GM18907 (cell line): ENCODE measurements at regions not wholly inside any gene's neighbourhood (a gene's known extent, or its start where the extent isn't known, plus 50 kb on each side); places are given as distances from the start of the nearest gene placed in this dataset.

Experiments used
- ATAC-seq: cut with Tn5 transposase; IDR thresholded peaks from one replicate; pipeline ENCODE4 v1.9.1; 2021; ENCODE audit warnings: mild to moderate bottlenecking, moderate library complexity; ENCODE audit not compliant: unreplicated experiment

DNA sequence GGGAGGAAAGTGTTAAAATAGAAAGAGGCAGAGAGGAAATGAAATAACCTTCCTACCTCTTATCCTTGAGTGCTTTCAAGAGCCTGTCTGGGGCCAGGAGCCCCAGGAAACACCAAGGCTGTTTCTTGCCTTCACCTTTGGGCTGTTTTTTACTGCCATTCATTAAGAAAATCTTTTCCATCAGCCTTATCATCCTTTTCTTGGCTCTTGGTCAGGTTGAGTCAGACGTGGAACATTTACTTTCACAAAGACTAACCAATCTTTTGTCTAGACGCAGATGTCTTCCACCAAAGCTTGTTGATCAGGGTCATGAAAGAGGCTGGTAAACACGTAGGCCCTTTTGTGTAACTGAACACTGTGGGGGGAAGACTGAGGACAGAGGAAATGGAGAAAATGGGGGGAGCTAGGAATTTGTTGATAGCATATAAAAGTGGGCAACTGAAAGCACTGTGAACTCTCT, 151.0 kb upstream of the THBS1 start:
- no peak for ATAC-seq

DNA sequence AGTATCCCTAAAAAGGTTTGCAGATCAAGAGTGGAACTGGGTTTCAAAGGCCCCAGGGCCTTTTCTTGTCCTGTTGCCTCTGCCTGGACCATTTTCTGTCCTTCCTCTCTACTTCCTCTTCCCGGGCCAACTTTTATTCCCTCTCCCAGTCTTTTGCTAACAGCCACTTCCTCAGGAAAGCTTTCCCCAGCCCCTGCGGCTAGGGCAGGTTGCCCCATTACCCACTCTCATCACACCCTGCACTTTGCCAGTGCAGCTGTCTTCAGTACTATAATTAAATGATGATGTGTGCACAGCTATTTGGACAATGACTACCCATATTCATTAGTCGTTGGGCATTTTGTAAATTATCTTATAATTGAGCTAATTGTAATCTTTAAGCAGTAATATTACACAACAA, 150.5 kb upstream of the THBS1 start:
- ATAC-seq: no peak

DNA sequence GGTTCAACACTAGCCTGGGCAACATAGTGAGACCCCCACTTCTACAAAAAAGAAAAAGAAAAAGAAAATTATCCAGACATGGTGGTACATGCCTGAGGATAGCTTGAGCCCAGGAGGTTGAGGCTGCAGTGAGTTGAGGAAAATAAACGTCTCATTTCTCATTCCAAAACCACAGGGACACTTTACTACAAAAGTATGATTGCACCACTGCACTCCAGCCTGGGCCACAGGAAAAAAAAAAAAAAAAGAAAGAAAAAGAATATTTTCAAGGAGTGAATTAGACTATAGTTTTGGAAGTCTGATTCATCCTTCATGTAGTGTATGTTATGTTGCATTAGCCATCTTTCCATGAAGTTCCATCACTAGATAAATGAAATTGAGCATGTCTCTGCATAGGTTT, 149.5 kb upstream of the THBS1 start:
- no peak for ATAC-seq

DNA sequence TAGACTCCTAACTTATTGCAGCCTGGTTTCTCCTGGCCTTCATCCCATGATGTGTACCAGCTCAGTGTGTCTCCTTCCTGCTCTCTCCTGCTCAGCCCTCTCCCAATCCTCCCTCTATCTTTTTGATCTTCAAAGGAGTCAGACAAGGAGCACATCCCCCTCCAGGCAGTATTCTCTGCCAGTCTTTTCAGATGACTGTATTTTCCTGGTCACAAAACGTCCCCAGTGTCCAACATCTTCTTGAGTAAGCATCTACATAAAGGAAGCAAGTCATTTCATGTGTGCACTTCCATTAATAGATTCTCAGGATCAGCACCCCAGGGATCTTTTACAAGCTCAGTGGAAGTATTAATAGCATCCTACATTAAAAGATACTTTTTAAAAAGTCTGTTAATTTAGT, 148.9 kb upstream of the THBS1 start:
- no peak for ATAC-seq

DNA sequence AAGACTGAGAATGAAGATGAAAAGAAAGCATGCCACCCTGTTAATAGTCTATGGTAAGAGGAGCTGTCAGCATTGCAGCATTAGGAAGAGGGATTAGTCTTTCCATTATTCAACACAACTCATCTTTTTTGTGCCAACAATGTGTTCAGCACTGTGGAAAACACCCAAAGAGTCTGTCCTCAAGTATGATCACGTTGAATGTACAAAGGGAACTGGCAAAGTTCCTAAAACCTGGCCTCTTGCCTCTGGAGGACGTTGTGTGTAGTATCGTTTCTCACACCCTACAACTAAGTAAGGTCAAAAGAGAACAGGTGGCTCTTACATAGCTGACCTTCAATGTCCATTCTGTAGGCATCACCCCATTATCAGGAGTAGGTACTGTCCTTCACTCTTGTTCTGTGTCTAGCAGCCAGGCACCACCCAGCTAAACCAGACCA, 147.9 kb upstream of the THBS1 start:
- no peak for ATAC-seq

DNA sequence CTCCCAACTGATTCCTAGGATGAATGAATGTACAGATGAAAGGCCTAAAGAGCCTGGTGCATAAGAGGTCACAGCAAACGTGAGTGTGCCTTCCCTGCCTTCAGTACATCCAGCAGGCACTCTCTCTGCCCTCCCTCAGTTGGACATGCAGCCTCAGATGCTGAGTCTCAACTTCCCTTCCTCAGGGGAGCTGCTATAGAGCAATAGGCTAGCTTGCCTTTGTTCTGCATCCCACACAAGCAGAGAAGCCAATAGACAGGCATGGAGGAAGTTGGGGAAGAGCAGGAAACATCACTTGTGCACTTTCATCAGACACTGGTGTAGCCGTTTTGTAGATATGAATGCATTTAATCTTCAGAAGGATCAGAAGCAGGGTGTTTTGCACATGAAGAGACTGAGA, 147.5 kb upstream of the THBS1 start:
- no peak for ATAC-seq

DNA sequence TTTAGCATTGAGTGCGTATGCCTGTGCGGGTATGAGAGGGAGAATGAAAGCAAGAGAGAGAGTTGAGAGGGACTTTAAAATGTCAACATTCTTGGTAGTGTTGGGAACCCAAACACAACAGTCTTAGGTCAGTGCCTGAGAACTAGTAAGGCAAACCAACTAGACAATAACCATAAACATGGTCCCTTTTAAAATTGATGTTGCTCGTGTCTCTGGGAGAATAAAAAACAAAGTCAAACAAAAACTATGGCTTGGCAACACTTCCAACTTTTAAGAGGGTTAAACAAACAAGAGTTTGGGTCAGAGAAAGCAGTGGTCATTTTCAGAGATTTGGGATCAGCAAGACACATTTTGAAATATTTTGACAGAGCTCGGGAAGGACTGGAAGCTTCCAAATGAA, 146.7 kb upstream of the THBS1 start:
- no peak for ATAC-seq

DNA sequence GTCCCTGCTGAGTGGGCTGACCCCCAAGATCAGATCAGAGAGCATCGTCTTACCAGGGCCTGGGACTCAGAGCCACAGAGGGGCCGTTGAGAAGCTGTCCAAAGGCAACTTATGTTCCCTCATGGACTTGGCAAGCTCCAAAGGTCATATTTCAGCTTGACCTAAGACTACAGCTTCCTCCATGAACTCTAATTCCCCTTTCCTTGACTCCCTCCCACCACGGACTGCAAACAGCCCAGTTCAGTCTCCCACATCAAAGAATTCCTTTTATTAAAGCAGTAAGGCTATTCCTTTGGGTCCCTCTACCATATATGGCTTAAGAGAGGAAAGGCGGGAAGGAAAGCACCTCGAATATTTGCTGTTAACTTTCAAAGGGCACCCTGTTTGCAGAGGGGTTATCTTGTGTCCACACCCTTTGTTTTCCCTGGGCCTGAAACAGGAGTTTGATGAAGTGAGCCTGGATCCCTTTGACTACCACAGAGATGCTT, 146.1 kb upstream of the THBS1 start:
- no peak for ATAC-seq

DNA sequence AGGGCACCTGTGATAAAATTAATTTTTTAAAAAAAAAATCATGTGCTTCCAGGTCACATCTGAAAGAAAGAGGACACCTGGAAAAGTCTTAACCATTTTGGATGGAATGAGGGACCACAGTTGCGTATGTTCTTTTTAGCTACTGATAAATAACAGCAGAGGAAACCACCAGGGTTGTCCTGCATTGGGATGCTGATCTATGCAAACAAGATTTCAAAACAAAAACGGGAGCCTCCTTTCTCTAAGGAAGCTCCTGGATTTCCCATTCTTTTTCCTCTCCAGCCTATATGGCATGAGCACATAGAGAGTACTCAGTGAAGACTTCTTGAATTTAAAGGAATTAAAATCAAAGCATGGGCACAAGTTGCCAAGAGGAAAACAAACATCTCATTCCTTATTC, 145.6 kb upstream of the THBS1 start:
- no peak for ATAC-seq

DNA sequence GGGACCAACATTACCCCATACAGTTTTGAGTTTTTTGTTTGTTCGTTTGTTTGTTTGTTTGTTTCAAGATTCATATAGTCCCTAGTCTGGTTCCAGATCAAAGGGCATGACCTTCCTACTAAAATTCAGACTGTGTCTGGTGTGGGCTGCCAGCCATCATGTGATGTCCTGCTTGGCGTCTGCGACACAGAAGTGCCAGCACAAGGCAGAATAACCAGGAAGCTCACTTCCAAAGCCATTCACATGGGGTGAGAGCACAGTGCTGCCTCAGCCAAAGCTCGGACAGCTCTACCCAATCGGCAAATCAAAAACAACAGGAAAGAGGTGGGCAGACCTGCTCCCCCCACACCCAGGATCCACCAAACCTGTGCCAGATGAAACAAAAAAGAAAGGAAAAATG, 142.6 kb upstream of the THBS1 start:
- ATAC-seq: no peak

DNA sequence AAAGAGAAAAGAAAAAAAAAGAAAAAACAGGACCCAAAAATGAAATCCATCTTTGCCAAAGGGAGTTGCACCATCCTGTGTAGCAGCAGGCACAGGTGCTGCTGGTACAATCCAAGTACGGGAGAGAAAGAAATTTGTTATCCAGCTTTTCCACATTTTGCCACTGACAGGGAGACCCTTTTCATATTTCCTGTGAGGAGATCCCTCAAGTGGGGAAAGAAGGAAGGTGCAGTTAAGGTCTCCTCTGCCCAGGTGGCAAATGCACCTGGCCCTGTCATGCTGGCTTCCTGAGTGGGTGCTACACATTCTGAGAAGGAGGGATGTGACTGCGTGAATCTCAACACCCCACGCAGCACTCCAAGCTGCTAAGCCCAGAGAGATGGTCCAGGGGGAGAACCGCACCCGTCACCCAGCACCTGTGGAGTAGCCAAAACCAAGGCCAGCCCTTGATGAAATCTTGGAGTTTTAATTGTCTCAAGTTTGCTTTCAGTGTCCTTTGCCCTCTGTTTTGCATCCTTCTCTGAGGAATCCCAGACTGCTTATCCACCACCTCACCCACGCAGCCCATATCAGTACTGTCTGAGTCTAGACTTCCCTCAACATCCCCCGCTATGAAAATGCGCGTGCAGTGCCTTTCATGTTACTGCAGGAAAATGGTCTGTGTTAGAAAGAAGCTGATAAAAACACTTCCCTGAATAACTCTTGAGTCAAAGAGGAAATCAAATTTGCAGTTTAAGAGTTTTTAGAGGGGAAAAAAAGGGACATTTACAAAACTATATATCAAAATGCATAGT, 141.9 kb upstream of the THBS1 start:
- ATAC-seq: no peak

DNA sequence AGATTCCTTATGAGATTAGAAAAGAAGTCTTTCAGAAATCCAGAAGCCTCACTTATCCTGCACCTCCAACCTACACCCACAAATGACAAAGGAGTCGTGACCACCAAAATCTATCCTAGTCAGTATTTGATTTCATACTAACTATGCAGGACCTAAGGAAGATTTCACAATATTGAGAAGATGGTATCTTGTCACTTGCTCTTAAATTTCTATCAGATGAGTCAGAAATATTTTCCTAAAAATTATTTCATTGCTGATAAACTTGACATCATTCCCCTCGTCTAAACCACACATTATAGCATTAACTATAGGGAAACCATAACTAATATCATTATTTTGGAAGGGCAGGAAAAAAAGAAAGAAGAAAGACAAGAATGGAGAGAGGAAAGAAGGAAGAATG, 138.0 kb upstream of the THBS1 start:
- ATAC-seq: no peak

DNA sequence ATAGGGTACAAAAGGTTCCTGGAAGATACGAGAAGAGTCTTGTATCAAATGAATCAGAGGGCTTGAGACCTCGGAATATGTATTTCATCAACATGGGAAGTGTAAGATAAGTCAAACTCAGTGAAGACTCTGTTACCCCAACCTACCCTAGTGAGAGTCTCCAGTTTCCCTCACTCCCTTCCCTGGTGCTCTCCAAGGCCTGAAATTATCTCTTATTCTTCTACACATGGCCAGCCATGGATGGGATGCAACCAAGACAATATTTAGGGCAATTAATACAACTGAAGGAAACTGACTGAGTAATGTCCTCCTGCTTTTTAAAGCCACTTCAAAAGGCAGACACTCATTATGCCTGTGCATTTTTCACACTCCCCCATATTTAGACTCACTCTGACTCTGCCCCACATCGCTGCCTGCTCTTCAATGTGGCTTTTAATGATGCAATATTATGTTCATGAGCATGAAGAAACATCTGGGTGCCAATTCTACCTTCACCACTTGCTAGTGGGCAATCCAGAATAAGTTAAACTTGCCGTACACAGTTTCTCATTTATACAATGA, 137.1 kb upstream of the THBS1 start:
- ATAC-seq: no peak

DNA sequence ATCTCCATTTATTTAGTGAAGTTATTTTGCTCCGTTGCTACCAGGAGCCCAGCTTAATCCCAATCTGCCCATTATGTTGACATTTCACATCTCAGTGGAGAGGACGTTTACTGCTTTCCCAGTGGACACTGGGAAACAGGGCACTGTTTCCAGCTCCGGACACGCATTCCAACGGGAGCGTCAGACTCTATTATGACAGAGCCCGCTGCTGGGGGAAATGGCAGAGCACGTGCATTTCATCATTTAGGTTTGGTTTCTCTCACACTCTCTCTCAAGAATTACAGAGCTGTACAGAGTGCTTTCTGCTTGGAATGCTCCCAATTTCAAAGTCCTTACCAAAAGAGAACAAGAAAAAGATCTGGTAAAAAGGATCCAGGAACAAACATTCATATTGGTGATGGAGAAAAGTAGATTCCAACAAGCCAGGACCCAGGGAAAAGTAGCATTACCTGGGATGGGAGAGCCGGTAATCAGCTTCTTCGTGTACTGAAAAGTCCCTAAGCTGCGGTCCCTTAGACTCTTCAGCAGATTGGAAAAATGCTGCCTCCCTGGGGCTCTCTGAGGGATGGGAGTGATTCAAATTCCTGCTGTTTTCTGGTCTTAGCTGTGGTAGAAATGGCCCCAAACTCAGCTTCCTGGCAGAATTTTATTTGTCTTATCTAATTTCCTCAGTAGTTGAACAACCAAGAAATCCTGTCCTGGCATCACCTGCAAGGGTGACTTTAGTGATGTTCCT, 136.0 kb upstream of the THBS1 start:
- no peak for ATAC-seq

DNA sequence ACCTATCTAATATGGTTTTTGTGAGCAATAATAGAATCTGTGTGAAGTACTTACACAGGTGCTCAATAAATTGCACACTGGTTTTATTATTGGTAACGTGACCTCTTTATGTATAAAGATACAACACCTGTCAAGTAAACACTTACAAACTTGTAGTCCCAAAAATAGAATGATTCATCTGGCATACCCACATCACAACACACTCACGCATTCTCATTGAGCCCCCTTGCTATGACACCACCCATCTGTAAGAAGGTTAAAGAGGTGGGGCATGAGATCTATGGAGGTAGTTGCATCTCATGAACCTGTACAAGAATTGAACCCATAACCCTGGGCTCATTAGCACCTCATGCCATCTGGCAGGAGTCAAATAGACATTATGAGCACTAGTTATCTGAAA, 134.9 kb upstream of the THBS1 start:
- no peak for ATAC-seq

DNA sequence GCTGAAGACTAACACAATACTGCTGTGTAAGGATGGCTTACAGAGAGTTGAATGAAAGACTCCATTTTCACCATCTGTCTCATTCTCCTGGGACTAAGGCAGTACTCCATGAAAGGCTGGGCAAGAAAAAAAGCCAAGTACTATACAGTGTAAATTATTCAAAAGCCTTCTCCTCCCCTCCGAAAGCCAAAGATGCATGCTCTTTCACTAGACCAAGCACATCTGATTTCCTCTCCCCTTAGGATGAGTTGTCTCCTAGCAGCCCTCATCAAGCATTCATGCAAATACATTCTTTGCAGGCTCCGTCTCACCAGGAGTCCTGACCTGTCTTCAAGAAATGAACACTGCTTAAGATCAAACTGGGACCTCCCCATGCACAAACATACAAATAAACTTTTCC, 133.5 kb upstream of the THBS1 start:
- no peak for ATAC-seq

DNA sequence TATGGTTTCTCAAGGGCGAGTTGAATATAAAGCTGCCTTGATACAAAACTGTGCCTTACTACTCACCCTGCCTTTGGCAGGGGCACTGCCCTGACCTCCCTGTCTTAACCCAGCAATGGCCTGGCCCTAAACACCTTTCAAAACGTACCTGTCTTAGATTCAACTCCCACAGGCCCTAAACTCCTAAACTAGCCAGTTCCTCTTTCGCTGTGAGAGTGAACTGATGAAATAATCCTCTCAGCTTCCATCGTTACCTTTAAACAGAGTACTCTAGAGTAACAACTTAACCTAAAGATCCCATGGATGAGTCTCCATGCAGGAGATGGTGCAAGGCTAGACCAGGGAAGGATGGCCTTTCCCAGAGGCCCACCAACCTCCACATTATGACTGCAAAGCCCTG, 133.0 kb upstream of the THBS1 start:
- ATAC-seq: no peak

DNA sequence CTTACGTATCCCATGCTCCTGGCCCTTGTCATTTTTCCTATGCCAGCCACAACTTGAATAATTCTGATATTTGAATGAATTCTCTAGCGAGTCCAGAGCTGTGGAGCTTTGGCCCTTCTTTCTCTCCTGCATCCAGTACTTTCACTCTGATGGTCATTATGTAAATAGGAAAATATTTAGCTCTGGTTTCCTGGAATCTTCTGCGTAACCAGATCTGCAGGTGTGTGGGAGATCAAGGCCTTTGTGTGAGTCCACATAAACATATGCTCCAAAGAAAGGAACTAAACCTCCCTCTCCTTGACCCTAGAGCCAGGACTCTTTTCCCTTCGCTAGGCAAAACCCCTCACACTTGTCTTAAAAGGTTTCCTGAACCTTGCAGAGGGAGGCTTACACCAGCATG, 132.5 kb upstream of the THBS1 start:
- ATAC-seq: no peak

DNA sequence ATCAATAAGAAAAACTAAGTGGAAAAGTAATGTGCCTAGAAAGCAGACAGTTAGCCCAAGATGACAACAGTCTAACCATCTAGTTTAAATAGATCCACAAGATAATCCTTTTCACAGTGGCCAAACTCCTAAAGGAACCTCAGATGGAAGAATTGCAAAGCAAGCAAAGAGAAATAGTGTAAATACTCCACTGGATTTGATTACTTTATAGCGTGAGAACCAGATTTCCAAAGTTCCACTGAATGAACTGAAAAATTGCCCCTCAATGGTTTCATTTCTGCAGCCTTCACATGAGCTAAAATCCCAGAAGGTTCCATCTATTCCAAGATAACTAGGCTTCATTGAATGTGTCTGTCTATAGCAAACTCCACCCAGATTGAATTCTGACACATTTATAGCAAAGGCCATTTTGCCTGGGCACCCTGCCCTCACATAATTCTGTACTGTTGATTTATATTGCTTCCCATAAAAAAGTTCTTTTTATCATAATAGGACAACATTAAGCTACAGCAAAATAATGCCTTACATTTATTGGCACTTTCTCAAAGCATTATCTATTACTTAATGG, 129.7 kb upstream of the THBS1 start:
- no peak for ATAC-seq

DNA sequence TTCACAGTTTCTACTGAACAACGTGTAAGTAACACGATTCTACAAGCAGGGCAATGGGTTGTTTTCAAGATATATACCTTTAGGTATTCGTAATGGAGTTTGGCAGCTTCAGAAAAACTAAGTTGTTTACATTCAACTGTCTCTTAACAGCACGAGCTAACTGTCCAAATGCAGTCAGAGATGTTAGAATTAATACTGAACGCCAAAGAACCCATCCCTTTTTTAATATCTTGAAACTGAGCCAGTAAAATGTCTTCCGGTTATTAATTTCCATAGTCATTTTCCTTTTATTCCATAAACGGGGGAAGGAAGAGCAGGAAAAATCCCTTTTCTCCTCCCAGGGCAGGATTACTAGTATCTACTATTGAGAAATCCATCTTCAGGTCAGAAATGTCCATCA, 129.0 kb upstream of the THBS1 start:
- no peak for ATAC-seq

DNA sequence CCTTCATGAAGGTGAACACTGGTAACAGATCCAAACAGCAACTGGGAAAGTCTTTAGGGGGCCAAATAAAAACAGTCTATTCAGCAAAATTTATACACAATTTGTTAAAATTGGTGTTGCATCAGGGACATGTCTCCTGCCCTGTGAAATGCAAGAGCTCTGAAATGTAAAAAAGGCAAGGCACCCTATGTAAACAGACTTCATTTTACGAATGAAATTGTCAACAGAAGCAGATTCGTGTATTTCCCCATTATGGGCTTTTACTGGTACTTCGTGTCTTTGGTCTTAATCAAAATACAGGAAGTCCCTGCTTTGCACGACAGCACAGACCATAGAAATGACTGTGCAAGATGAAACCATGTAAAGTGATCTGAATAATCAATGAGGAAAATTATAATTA, 127.3 kb upstream of the THBS1 start:
- peak; percentile 92 for ATAC-seq
